Tibial nerve (tissue), 4 donors: ENCODE measurements at regions not wholly inside any gene's neighbourhood (a gene's known extent, or its start where the extent isn't known, plus 50 kb on each side); places are given as distances from the start of the nearest gene placed in this dataset.

Source experiments
- EP300 ChIP-seq, 2 donors: sonication (generic); formaldehyde crosslinking; IDR thresholded peaks; one replicate each; pipeline ENCODE4 v1.6.1; 2017; ENCODE audit warnings: antibody characterized with exemption in 2 of 2, mild to moderate bottlenecking in 1 of 2
- TF ChIP-seq, protein P1 (sequence below), 5 experiments: fragments of 200-600 bp in 3 of 5; fragments of 450-650 bp in 2 of 5; sonication (generic) in 3 of 5; IDR thresholded peaks; one replicate each; pipeline ENCODE4 v1.5.1; 2016 to 2019; ENCODE audit warnings: antibody characterized with exemption in 5 of 5, mild to moderate bottlenecking in 3 of 5, moderate library complexity in 2 of 5

DNA sequence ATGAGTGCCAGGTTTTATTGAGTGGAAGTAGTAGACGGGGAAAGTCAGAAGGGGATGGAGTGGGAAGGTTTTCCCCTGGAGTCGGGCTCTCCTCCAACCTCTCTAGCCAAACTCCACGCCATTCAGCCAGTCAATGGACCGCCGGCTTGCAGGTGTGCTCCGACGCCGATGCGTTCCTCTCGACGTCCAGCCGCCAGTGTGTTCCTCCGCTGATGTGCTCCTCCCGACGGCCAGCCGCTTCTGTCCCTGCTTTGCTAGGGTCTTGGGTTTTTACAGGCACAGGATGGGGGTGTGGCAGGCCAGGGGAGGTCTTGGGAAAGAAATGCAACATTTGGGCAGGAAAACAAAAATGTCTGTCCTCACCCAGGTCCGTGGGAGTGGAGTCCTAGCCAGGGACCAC lies 94.3 kb upstream of the TEX51 start:
- TF ChIP-seq, protein P1, sequence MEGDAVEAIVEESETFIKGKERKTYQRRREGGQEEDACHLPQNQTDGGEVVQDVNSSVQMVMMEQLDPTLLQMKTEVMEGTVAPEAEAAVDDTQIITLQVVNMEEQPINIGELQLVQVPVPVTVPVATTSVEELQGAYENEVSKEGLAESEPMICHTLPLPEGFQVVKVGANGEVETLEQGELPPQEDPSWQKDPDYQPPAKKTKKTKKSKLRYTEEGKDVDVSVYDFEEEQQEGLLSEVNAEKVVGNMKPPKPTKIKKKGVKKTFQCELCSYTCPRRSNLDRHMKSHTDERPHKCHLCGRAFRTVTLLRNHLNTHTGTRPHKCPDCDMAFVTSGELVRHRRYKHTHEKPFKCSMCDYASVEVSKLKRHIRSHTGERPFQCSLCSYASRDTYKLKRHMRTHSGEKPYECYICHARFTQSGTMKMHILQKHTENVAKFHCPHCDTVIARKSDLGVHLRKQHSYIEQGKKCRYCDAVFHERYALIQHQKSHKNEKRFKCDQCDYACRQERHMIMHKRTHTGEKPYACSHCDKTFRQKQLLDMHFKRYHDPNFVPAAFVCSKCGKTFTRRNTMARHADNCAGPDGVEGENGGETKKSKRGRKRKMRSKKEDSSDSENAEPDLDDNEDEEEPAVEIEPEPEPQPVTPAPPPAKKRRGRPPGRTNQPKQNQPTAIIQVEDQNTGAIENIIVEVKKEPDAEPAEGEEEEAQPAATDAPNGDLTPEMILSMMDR (IDR thresholded peaks at IDR 0.05), result no peak
- no peak for TF ChIP-seq EP300 (IDR thresholded peaks at IDR 0.05)
